Hepatocyte (in vitro differentiated cells): ENCODE measurements at regions not wholly inside any gene's neighbourhood (a gene's known extent, or its start where the extent isn't known, plus 50 kb on each side); places are given as distances from the start of the nearest gene placed in this dataset.

Experiments
- DNase-seq: peaks from one replicate; pipeline ENCODE4 v3.0.0-alpha.2; 2016; ENCODE audit warnings: low spot score
- H2AFZ ChIP-seq: fragments of 200-600 bp; sonication (generic); 2 replicates; pipeline ENCODE4 v1.6.0; 2016; ENCODE audit warnings: antibody characterized with exemption, mild to moderate bottlenecking
- H3K27ac ChIP-seq: fragments of 200-600 bp; sonication (generic); 2 replicates; pipeline ENCODE4 v1.5.1; 2016; ENCODE audit warnings: mild to moderate bottlenecking
- H3K27me3 ChIP-seq: fragments of 200-600 bp; sonication (generic); 2 replicates; pipeline ENCODE4 v1.6.1; 2016
- H3K36me3 ChIP-seq: fragments of 200-600 bp; sonication (generic); replicated peaks from 2 replicates; pipeline ENCODE4 v1.5.1; 2016; ENCODE audit warnings: low read depth; ENCODE audit not compliant: insufficient read depth
- H3K4me1 ChIP-seq: fragments of 200-600 bp; sonication (generic); 2 replicates; pipeline ENCODE4 v1.5.1; 2016; ENCODE audit warnings: mild to moderate bottlenecking, moderate library complexity; ENCODE audit not compliant: insufficient read depth
- H3K4me2 ChIP-seq: fragments of 200-600 bp; sonication (generic); 2 replicates; pipeline ENCODE4 v1.6.0; 2016
- H3K4me3 ChIP-seq: fragments of 200-600 bp; sonication (generic); 2 replicates; pipeline ENCODE4 v1.5.1; 2016; ENCODE audit warnings: mild to moderate bottlenecking
- H3K79me2 ChIP-seq: fragments of 200-600 bp; sonication (generic); 2 replicates; pipeline ENCODE4 v1.6.0; 2017; ENCODE audit warnings: mild to moderate bottlenecking
- H3K9me2 ChIP-seq: fragments of 200-600 bp; sonication (generic); replicated peaks from 2 replicates; pipeline ENCODE4 v1.6.0; 2017; ENCODE audit warnings: mild to moderate bottlenecking; ENCODE audit not compliant: insufficient read depth
- H3K9me3 ChIP-seq: fragments of 200-600 bp; sonication (generic); 2 replicates; pipeline ENCODE4 v1.5.1; 2016; ENCODE audit warnings: low read depth, mild to moderate bottlenecking
- H4K20me1 ChIP-seq: fragments of 200-600 bp; sonication (generic); 2 replicates; pipeline ENCODE4 v1.6.0; 2016; ENCODE audit warnings: mild to moderate bottlenecking; ENCODE audit not compliant: insufficient read depth, poor library complexity, severe bottlenecking
- EZH2 ChIP-seq: fragments of 200-600 bp; sonication (generic); IDR thresholded peaks from 2 replicates; pipeline ENCODE4 v1.6.1; 2016; ENCODE audit warnings: antibody characterized with exemption, mild to moderate bottlenecking, borderline replicate concordance
- EZH2phosphoT487 ChIP-seq: fragments of 200-600 bp; sonication (generic); IDR thresholded peaks from one replicate; pipeline ENCODE4 v1.6.1; 2018; ENCODE audit warnings: antibody characterized with exemption, mild to moderate bottlenecking, low read depth, moderate library complexity; ENCODE audit not compliant: unreplicated experiment, severe bottlenecking
- WGBS: methylation state at CpG from one replicate; pipeline ENCODE4 v1.1.6; 2016; ENCODE audit warnings: low lambda C conversion rate; ENCODE audit errors: missing lambda C conversion rate; 5-methylcytosine and 5-hydroxymethylcytosine counted together
- TF ChIP-seq, protein P1 (sequence below): fragments of 200-600 bp; sonication (generic); IDR thresholded peaks from 2 replicates; pipeline ENCODE4 v1.5.1; 2016; ENCODE audit warnings: antibody characterized with exemption, mild to moderate bottlenecking; ENCODE audit not compliant: poor library complexity

DNA sequence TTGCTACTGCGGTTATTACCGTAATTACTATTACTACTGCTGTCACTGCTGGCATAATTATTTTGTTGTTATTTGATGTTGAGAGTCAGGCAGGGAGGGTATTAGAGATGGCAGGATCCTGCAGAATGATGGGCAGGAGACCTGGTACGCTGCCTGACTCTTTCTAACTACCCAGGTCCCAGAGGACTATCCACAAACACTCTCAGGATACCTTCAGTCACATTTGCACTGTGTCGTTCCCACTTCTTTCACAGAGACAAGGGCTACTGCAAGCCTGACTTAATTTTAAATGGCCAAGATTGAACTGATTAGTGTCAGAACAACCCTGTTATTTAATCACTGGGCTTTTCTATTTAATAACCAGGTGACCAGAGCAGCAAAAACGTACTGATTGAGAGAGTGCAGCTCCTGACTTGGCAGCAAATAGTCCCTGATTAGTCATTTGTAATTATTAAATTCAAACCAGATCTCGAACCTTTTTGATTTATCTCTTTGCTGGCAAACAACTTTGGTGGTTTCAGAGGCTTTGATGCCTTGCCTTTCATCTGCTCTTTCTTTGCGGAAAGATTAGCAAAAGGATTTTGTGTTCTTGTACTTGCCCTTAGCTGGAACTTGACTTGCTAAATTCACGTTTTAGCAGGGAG is 88.8 kb upstream of the ARHGEF3 start:
- Histone ChIP-seq H3K9me3 (no peaks in the 10 kb centered on the region), H4K20me1 (no peaks in the 10 kb centered on the region), H3K27ac (peak overlapping the region; percentile 68), H3K79me2 (no peaks in the 10 kb centered on the region), H3K36me3 (no peaks in the 10 kb centered on the region), H2AFZ (no peak overlapping the region), H3K4me1 (peaks cover 35% of the 10 kb centered on the region), H3K27me3 (no peaks in the 10 kb centered on the region), H3K9me2 (no peaks in the 10 kb centered on the region), H3K4me3 (no peak overlapping the region), H3K4me2 (peak overlapping the region; percentile 2)
- TF ChIP-seq EZH2 (no peak), EZH2phosphoT487 (no peak)
- TF ChIP-seq, protein P1, sequence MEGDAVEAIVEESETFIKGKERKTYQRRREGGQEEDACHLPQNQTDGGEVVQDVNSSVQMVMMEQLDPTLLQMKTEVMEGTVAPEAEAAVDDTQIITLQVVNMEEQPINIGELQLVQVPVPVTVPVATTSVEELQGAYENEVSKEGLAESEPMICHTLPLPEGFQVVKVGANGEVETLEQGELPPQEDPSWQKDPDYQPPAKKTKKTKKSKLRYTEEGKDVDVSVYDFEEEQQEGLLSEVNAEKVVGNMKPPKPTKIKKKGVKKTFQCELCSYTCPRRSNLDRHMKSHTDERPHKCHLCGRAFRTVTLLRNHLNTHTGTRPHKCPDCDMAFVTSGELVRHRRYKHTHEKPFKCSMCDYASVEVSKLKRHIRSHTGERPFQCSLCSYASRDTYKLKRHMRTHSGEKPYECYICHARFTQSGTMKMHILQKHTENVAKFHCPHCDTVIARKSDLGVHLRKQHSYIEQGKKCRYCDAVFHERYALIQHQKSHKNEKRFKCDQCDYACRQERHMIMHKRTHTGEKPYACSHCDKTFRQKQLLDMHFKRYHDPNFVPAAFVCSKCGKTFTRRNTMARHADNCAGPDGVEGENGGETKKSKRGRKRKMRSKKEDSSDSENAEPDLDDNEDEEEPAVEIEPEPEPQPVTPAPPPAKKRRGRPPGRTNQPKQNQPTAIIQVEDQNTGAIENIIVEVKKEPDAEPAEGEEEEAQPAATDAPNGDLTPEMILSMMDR: no peak
- WGBS: 43% methylated on average over 8 of the region's 8 CpGs
- DNase-seq: no peak

DNA sequence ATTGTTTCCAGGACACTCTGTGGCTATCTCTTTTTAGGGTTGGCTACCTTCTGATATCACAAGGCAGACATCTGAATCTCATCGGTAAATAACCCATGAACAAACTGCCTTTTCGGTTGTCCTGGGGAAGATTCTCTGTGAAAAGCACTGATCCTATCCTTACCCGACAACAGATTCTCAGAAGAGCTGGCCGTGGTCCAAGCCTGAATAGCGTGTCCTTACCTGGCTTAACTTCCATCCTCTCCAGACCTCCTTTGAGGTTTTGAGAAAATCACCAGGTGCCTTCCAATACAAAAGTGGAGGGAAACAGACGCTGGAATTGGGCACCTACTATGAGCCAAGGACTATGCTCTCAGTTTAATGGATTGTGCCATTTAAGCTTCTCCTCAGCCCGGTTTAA is 87.4 kb upstream of the ARHGEF3 start:
- Histone ChIP-seq H3K27me3 (no peaks in the 10 kb centered on the region), H3K79me2 (no peaks in the 10 kb centered on the region), H3K4me1 (peaks cover 35% of the 10 kb centered on the region), H3K4me2 (no peak overlapping the region), H3K9me3 (no peaks in the 10 kb centered on the region), H3K9me2 (no peaks in the 10 kb centered on the region), H3K36me3 (no peaks in the 10 kb centered on the region), H2AFZ (no peak overlapping the region), H3K27ac (peak overlapping the region; percentile 16), H3K4me3 (no peak overlapping the region), H4K20me1 (no peaks in the 10 kb centered on the region)
- peak; percentile 24 for DNase-seq
- 50% methylated on average over 7 of the region's 7 CpGs for WGBS
- no peak for TF ChIP-seq EZH2
- TF ChIP-seq EZH2phosphoT487: no peak

DNA sequence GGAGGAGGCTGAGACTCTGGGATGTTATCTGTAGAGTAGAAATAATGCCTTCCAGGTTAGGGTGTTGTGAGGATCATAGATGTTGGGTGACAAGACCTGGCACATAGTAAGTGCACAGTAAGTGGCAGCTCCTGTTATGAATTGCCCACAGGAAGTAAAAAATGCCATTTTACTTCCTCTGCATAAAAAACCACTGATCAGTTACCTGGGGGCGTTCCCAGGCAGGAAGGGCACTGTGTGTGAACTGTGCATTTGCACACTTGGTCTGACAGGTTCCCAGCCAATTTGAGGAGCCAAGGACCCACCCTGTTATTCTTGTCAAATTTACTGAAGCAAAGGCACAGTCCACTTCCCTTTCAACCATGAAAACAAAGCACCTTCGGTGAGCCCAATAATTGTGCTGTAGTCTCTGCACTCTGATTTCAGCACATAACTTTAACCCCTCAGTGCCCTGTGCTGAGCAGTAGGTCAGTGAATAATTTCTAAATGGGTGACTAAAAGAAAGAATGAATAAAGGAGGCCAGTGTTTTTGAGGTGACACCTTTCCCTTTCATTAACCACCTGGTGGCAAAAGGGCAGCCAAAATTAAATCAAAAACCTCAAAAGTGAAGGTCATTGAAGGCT is 85.8 kb upstream of the ARHGEF3 start:
- Histone ChIP-seq H3K79me2 (no peaks in the 10 kb centered on the region), H3K9me2 (no peaks in the 10 kb centered on the region), H4K20me1 (no peaks in the 10 kb centered on the region), H3K9me3 (no peaks in the 10 kb centered on the region), H2AFZ (no peak overlapping the region), H3K4me1 (peaks cover 25% of the 10 kb centered on the region), H3K27me3 (no peaks in the 10 kb centered on the region), H3K4me3 (no peak overlapping the region), H3K36me3 (no peaks in the 10 kb centered on the region), H3K27ac (no peak overlapping the region), H3K4me2 (no peak overlapping the region)
- TF ChIP-seq, protein P1: no peak
- TF ChIP-seq EZH2phosphoT487 (no peak), EZH2 (no peak)
- 68% methylated on average over 2 of the region's 2 CpGs for WGBS
- DNase-seq: no peak

DNA sequence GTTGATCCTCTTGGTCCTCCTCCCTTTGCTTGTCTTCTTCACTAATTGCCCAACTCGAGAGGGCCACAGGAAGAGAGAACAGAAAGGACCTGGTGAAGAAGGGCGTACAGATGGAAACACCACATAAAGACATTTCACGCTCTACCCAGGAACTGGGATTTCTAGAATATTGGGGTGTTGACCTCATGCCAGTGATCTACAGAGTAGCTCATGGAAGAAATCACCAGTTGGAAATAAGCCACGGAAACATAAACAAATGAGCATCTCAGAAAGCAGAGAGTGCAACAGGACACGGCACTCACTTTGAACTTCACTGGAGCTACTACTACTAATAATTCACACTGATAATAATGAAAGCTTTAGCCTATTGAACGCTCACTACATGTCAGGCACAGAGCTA is 84.6 kb upstream of the ARHGEF3 start:
- H3K4me1 ChIP-seq: peaks cover 14% of the 10 kb centered on the region
- no peak overlapping the region for H3K4me3 ChIP-seq
- H3K79me2 ChIP-seq: no peaks in the 10 kb centered on the region
- H3K27me3 ChIP-seq: no peaks in the 10 kb centered on the region
- TF ChIP-seq, protein P1: no peak
- TF ChIP-seq EZH2phosphoT487 (no peak), EZH2 (no peak)
- no peak for DNase-seq
- H3K9me2 ChIP-seq: no peaks in the 10 kb centered on the region
- WGBS: 72% methylated on average over 6 of the region's 6 CpGs
- H3K36me3 ChIP-seq: no peaks in the 10 kb centered on the region
- no peak overlapping the region for H3K27ac ChIP-seq
- no peaks in the 10 kb centered on the region for H4K20me1 ChIP-seq
- no peaks in the 10 kb centered on the region for H3K9me3 ChIP-seq
- H2AFZ ChIP-seq: no peak overlapping the region
- no peak overlapping the region for H3K4me2 ChIP-seq
